ENCODE measurements at regions not wholly inside any gene's neighbourhood (a gene's known extent, or its start where the extent isn't known, plus 50 kb on each side); places are given as distances from the start of the nearest gene placed in this dataset.

GRCh38 chr13:27339299-27339698 lies 68.7 kb downstream of the RASL11A start:
- Histone ChIP-seq H3K36me3 (ENCODE audit: control insufficient read depth in 2 of 2, insufficient read depth in 2 of 2, low read length in 1 of 2) (no peaks in the 10 kb centered on the region), H3K27ac (ENCODE audit: control insufficient read depth, insufficient read depth) (no peak overlapping the region), H3K9me3 (replicated peaks; ENCODE audit: control insufficient read depth, insufficient read depth, low read length) (no peaks in the 10 kb centered on the region), H4K20me1 (ENCODE audit: control insufficient read depth, insufficient read depth) (no peaks in the 10 kb centered on the region), H2AFZ (ENCODE audit: control insufficient read depth, low read depth, low read length) (no peak overlapping the region), H3K27me3 (replicated peaks in 1 of 2; ENCODE audit: control insufficient read depth in 2 of 2, insufficient read depth in 2 of 2, low read length in 1 of 2) (peaks cover 0 to 6% of the 10 kb centered on the region in 2 experiments; a peak in 2 of 4 replicates), H3K79me2 (ENCODE audit: control insufficient read depth, insufficient read depth, low read length) (no peaks in the 10 kb centered on the region), H3K4me2 (ENCODE audit: control insufficient read depth, insufficient read depth) (no peak overlapping the region), H3K4me3 (no peak overlapping the region), H3K4me1 (ENCODE audit: control insufficient read depth, insufficient read depth, low read length) (no peaks in the 10 kb centered on the region), H3K9ac (ENCODE audit: control insufficient read depth, insufficient read depth, low read length) (no peak overlapping the region)
- CTCF ChIA-PET = interaction anchor here (0.6 to 3.1 kb wide), 15 partner anchors 10 to 436 kb away, joined by 3 to 21 read pairs (median 4); no protein-coding TSS in a partner anchor
- intact Hi-C loops (cut with micrococcal nuclease; ENCODE audit: unreplicated experiment) (loop anchor here (1.0 kb wide), 1 partner anchor 20 kb away; no protein-coding TSS in a partner anchor), in situ Hi-C loops (cut with MboI) (no loop called here)
- RAD21 ChIA-PET (ENCODE audit: unreplicated experiment) = interaction anchor here (0.6 to 1.6 kb wide), 5 partner anchors 9 to 390 kb away, joined by 3 to 5 read pairs (median 4); no protein-coding TSS in a partner anchor
- FAIRE-seq = no peak
- no peak for TF ChIP-seq BMI1 (IDR thresholded peaks at IDR 0.05; ENCODE audit: borderline replicate concordance)
- TF ChIP-seq RAD21 (IDR thresholded peaks at IDR 0.05; ENCODE audit: insufficient read depth, low read depth, low read length) = peak; percentile 41; the same call in 1 of the 2 replicates
- TF ChIP-seq SMC3 (IDR thresholded peaks at IDR 0.05; ENCODE audit: borderline replicate concordance, low read length) = peak; percentile 32; the same call in 1 of the 2 replicates
- TF ChIP-seq, protein P1, sequence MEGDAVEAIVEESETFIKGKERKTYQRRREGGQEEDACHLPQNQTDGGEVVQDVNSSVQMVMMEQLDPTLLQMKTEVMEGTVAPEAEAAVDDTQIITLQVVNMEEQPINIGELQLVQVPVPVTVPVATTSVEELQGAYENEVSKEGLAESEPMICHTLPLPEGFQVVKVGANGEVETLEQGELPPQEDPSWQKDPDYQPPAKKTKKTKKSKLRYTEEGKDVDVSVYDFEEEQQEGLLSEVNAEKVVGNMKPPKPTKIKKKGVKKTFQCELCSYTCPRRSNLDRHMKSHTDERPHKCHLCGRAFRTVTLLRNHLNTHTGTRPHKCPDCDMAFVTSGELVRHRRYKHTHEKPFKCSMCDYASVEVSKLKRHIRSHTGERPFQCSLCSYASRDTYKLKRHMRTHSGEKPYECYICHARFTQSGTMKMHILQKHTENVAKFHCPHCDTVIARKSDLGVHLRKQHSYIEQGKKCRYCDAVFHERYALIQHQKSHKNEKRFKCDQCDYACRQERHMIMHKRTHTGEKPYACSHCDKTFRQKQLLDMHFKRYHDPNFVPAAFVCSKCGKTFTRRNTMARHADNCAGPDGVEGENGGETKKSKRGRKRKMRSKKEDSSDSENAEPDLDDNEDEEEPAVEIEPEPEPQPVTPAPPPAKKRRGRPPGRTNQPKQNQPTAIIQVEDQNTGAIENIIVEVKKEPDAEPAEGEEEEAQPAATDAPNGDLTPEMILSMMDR (IDR thresholded peaks at IDR 0.05 in 2 of 3, conservative IDR thresholded peaks at IDR 0.05 in 1 of 3; ENCODE audit: control insufficient read depth in 2 of 3, extremely low read depth in 1 of 3, insufficient read depth in 1 of 3, low read depth in 3 of 3, low read length in 3 of 3) = peak; percentile 59 to 76 (median 67)
- POLR2A ChIA-PET = interaction anchor here (0.7 kb wide), 1 partner anchor 171 kb away, joined by 6 read pairs; no protein-coding TSS in a partner anchor
- ATAC-seq = peak; percentile 96
- DNase-seq (ENCODE audit: low read depth, low spot score) = no peak
- 0% methylated on average over 6 of the region's 6 CpGs for WGBS (ENCODE audit: insufficient coverage, insufficient replicate concordance, low lambda C conversion rate, missing lambda C conversion rate)
- no TSS peak for BruUV-seq (replicated peaks)
- SMC1A ChIA-PET (ENCODE audit: uncharacterized antibody, unreplicated experiment) = interaction anchor here (0.6 to 1.9 kb wide), 6 partner anchors 14 to 354 kb away, joined by 3 to 8 read pairs (median 3); no protein-coding TSS in a partner anchor
